ENCODE measurements at regions not wholly inside any gene's neighbourhood (a gene's known extent, or its start where the extent isn't known, plus 50 kb on each side); places are given as distances from the start of the nearest gene placed in this dataset.

DNA sequence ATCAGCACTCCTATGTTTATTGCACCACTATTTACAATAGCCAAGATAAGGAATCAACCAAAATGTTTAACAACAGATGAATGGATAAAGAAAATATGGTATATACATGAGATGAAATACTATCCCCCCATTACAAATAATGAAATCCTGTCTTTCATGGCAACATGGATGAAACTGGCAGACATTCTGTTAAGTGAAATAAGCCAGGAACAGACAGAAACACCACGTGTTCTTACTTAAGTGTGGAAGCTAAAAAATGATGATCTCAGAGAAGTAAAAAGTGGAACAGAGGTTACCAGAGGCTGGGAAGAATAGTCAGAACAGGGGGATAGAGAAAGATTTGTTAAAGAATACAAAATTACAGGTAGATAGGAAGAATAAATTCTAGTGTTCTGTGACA lies 113.7 kb upstream of the MDM1 start:
- TF ChIP-seq, protein P1, sequence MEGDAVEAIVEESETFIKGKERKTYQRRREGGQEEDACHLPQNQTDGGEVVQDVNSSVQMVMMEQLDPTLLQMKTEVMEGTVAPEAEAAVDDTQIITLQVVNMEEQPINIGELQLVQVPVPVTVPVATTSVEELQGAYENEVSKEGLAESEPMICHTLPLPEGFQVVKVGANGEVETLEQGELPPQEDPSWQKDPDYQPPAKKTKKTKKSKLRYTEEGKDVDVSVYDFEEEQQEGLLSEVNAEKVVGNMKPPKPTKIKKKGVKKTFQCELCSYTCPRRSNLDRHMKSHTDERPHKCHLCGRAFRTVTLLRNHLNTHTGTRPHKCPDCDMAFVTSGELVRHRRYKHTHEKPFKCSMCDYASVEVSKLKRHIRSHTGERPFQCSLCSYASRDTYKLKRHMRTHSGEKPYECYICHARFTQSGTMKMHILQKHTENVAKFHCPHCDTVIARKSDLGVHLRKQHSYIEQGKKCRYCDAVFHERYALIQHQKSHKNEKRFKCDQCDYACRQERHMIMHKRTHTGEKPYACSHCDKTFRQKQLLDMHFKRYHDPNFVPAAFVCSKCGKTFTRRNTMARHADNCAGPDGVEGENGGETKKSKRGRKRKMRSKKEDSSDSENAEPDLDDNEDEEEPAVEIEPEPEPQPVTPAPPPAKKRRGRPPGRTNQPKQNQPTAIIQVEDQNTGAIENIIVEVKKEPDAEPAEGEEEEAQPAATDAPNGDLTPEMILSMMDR (optimal IDR thresholded peaks at IDR 0.05 in 1 of 3, IDR thresholded peaks at IDR 0.05 in 1 of 3, conservative IDR thresholded peaks at IDR 0.05 in 1 of 3; ENCODE audit: extremely low read depth in 1 of 3, insufficient read depth in 2 of 3, low read length in 3 of 3): no peak
- no peak for TF ChIP-seq EZH2 (IDR thresholded peaks at IDR 0.05; ENCODE audit: low read length)

Measured in keratinocyte (primary cell).